ENCODE measurements at regions not wholly inside any gene's neighbourhood (a gene's known extent, or its start where the extent isn't known, plus 50 kb on each side); places are given as distances from the start of the nearest gene placed in this dataset.

DNA sequence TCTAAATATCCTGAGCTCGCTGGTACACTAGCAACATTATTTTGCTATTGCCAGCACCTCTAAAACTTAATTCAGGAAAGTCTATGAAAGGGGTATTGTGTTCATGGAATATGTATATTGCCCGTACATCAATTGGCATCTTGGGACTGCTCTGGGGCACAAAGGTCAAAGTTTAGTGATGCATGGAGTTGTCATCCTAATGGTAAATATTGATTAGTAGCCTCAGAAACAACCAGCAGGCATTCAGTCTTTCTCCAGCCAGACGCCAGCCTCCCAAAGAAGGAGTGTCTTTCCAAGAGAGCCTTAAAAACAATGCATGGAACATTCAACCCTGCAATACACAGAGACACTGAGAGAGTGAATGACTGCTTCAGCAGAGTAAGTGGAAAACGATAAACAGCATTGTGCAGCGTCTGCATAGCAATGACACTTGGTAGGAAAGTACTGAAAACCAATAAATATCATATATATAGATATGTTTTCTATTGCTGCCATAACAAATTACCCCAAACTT lies 377.3 kb downstream of the SHQ1 start:
- DNase-seq, result no peak
- CTCF ChIA-PET, result no interaction called here
- in situ Hi-C loops (cut with MboI; ENCODE audit: low sequenced_read_pairs), result no loop called here

More for the DNA sequence above, 377.3 kb downstream of the SHQ1 start:
- Histone ChIP-seq H3K4me2 (ENCODE audit: low read depth, low read length) (no peak overlapping the region), H3K4me3 (ENCODE audit: insufficient read depth, low read depth, low read length) (no peak overlapping the region), H2BK15ac (ENCODE audit: low read depth, low read length) (no peak overlapping the region), H4K91ac (ENCODE audit: insufficient read depth, low read depth, low read length) (no peak overlapping the region), H2AK5ac (ENCODE audit: low read depth, low read length) (no peak overlapping the region), H3K18ac (ENCODE audit: low read depth, low read length) (no peak overlapping the region), H3K9me1 (ENCODE audit: insufficient read depth, low read length) (no peaks in the 10 kb centered on the region), H3K23ac (ENCODE audit: low read depth, low read length) (no peak overlapping the region), H3K9ac (ENCODE audit: low read depth, low read length) (no peak overlapping the region), H3K4me1 (ENCODE audit: control insufficient read depth, insufficient read depth, low read length) (no peaks in the 10 kb centered on the region), H2AFZ (replicated peaks; ENCODE audit: low read length, poor library complexity) (no peak overlapping the region), H3K27me3 (ENCODE audit: control insufficient read depth, insufficient read depth, low read length) (peaks cover 26% of the 10 kb centered on the region), H4K5ac (ENCODE audit: low read depth, low read length) (no peak overlapping the region), H2BK20ac (ENCODE audit: low read depth, low read length) (no peak overlapping the region), H2BK120ac (ENCODE audit: low read depth, low read length) (no peak overlapping the region), H4K8ac (ENCODE audit: low read depth in 2 of 2, low read length in 2 of 2) (no peak overlapping the region), H3K14ac (replicated peaks; ENCODE audit: low read depth, low read length) (no peak overlapping the region), H3K56ac (ENCODE audit: extremely low read depth, insufficient read depth, low read length) (no peak overlapping the region), H3K9me3 (ENCODE audit: control insufficient read depth, insufficient read depth, low read length) (no peaks in the 10 kb centered on the region), H3K79me1 (ENCODE audit: low read depth in 1 of 2, low read length in 2 of 2) (no peaks in the 10 kb centered on the region), H3K36me3 (ENCODE audit: control insufficient read depth, insufficient read depth, low read length) (no peaks in the 10 kb centered on the region), H4K20me1 (ENCODE audit: insufficient read depth, low read length) (no peaks in the 10 kb centered on the region), H2AK9ac (replicated peaks; ENCODE audit: low read depth, low read length, poor library complexity) (no peak overlapping the region), H3K4ac (ENCODE audit: low read depth, low read length) (no peak overlapping the region), H3K27ac (ENCODE audit: insufficient read depth, low read length) (no peak overlapping the region), H2BK5ac (ENCODE audit: low read depth, low read length, poor library complexity, severe bottlenecking) (no peak overlapping the region)
- dilution Hi-C loops (cut with HindIII; ENCODE audit: low sequenced_read_pairs, unreplicated experiment) (no loop called here), intact Hi-C loops (cut with micrococcal nuclease) (no loop called here)
- POLR2A ChIA-PET (ENCODE audit: unreplicated experiment), result no interaction called here
- BruUV-seq (replicated peaks), result no TSS peak
- TF ChIP-seq POLR2A (IDR thresholded peaks at IDR 0.05; ENCODE audit: low read depth, low read length), result no peak
- TF ChIP-seq SMC3 (IDR thresholded peaks at IDR 0.05; ENCODE audit: low read depth, low read length), result no peak
- TF ChIP-seq, protein P1, sequence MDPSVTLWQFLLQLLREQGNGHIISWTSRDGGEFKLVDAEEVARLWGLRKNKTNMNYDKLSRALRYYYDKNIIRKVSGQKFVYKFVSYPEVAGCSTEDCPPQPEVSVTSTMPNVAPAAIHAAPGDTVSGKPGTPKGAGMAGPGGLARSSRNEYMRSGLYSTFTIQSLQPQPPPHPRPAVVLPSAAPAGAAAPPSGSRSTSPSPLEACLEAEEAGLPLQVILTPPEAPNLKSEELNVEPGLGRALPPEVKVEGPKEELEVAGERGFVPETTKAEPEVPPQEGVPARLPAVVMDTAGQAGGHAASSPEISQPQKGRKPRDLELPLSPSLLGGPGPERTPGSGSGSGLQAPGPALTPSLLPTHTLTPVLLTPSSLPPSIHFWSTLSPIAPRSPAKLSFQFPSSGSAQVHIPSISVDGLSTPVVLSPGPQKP (IDR thresholded peaks at IDR 0.05; ENCODE audit: borderline replicate concordance, low read depth, low read length), result no peak
- TF ChIP-seq, protein P2, sequence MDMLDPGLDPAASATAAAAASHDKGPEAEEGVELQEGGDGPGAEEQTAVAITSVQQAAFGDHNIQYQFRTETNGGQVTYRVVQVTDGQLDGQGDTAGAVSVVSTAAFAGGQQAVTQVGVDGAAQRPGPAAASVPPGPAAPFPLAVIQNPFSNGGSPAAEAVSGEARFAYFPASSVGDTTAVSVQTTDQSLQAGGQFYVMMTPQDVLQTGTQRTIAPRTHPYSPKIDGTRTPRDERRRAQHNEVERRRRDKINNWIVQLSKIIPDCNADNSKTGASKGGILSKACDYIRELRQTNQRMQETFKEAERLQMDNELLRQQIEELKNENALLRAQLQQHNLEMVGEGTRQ (IDR thresholded peaks at IDR 0.05; ENCODE audit: low read depth, low read length), result no peak
- WGBS, 2 experiments (ENCODE audit: extremely low coverage in 2 of 2, insufficient read length in 1 of 2), result no CpG with 5 or more reads among the region's 5 CpGs
- ATAC-seq (ENCODE audit: low read depth), result no peak

Measured in IMR-90 (cell line).